ENCODE measurements at regions not wholly inside any gene's neighbourhood (a gene's known extent, or its start where the extent isn't known, plus 50 kb on each side); places are given as distances from the start of the nearest gene placed in this dataset.

GRCh38 chr14:53286301-53286700, 133.2 kb upstream of the DDHD1 start:
- TF ChIP-seq POLR2A (IDR thresholded peaks at IDR 0.05) (no peak), CTCF (IDR thresholded peaks at IDR 0.05) (no peak), EP300 (IDR thresholded peaks at IDR 0.05) (no peak), POLR2AphosphoS5 (IDR thresholded peaks at IDR 0.05) (no peak)
